ENCODE measurements at regions not wholly inside any gene's neighbourhood (a gene's known extent, or its start where the extent isn't known, plus 50 kb on each side); places are given as distances from the start of the nearest gene placed in this dataset.

GRCh38 chr3:187960820-187961219, 193.1 kb upstream of the LPP start:
- no peak for TF ChIP-seq CTCF (IDR thresholded peaks at IDR 0.05 in 2 of 3, conservative IDR thresholded peaks at IDR 0.05 in 1 of 3; ENCODE audit: control insufficient read depth in 2 of 3, extremely low read depth in 1 of 3, insufficient read depth in 1 of 3, low read depth in 3 of 3, low read length in 3 of 3)
- TF ChIP-seq, protein P1, sequence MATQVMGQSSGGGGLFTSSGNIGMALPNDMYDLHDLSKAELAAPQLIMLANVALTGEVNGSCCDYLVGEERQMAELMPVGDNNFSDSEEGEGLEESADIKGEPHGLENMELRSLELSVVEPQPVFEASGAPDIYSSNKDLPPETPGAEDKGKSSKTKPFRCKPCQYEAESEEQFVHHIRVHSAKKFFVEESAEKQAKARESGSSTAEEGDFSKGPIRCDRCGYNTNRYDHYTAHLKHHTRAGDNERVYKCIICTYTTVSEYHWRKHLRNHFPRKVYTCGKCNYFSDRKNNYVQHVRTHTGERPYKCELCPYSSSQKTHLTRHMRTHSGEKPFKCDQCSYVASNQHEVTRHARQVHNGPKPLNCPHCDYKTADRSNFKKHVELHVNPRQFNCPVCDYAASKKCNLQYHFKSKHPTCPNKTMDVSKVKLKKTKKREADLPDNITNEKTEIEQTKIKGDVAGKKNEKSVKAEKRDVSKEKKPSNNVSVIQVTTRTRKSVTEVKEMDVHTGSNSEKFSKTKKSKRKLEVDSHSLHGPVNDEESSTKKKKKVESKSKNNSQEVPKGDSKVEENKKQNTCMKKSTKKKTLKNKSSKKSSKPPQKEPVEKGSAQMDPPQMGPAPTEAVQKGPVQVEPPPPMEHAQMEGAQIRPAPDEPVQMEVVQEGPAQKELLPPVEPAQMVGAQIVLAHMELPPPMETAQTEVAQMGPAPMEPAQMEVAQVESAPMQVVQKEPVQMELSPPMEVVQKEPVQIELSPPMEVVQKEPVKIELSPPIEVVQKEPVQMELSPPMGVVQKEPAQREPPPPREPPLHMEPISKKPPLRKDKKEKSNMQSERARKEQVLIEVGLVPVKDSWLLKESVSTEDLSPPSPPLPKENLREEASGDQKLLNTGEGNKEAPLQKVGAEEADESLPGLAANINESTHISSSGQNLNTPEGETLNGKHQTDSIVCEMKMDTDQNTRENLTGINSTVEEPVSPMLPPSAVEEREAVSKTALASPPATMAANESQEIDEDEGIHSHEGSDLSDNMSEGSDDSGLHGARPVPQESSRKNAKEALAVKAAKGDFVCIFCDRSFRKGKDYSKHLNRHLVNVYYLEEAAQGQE (IDR thresholded peaks at IDR 0.05; ENCODE audit: low read depth, low read length) = no peak
- TF ChIP-seq EZH2 (IDR thresholded peaks at IDR 0.05; ENCODE audit: borderline replicate concordance, control insufficient read depth, low read depth, low read length) = no peak
